Activated naive CD8-positive, alpha-beta T cell treated with anti-CD3 and anti-CD28 coated beads, Interleukin-2, amount 50 U/mL, for 24 hours (primary cell): ENCODE measurements at regions not wholly inside any gene's neighbourhood (a gene's known extent, or its start where the extent isn't known, plus 50 kb on each side); places are given as distances from the start of the nearest gene placed in this dataset.
"Not testable (repeated sequence)": the region's sequence is repeated elsewhere in the genome, so short reads cannot be mapped to it uniquely, and the experiment has no call there.

Source experiments
- ATAC-seq: fragments of 150-1000 bp; cut with Tn5 transposase; one replicate; pipeline ENCODE4 v1.10.0; 2021
- DNase-seq: peaks from one replicate; pipeline ENCODE4 v3.0.0; 2021
- H3K27ac Mint-ChIP-seq: one replicate; pipeline ENCODE4 v1.8.0; 2021; ENCODE audit warnings: mild to moderate bottlenecking, mixed read lengths
- H3K27me3 Mint-ChIP-seq: one replicate; pipeline ENCODE4 v1.8.0; 2021; ENCODE audit warnings: mixed read lengths
- H3K36me3 Mint-ChIP-seq: one replicate; pipeline ENCODE4 v1.8.0; 2021; ENCODE audit warnings: low read depth, mixed read lengths
- H3K4me1 Mint-ChIP-seq: one replicate; pipeline ENCODE4 v1.8.0; 2021; ENCODE audit warnings: mixed read lengths
- H3K4me3 Mint-ChIP-seq: one replicate; pipeline ENCODE4 v1.8.0; 2021; ENCODE audit warnings: mild to moderate bottlenecking, moderate library complexity, mixed read lengths
- H3K9me3 Mint-ChIP-seq: one replicate; pipeline ENCODE4 v1.8.0; 2021; ENCODE audit warnings: mixed read lengths

DNA sequence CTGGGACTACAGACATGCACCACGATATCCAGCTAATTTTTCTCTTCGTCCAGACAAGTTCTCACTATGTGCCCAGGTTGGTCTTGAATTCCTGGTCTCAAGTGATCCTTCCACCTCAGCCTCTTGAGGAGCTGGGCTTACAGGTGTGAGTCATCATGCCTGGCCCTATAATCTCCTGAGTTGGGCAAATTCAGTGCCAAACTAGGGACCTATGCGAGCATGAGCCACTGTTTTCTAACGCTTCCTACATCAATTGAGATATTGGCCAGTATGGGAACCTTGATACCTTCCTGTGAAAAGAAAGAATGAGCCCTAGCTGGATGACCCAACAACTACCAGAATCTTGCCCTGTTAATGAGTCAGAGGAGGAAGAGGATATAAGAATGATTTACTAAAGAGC is 585.2 kb downstream of the C12orf50 start:
- no peaks in the 10 kb centered on the region for H3K27me3 Mint-ChIP-seq
- no peak overlapping the region for H3K27ac Mint-ChIP-seq
- no peak overlapping the region for H3K4me3 Mint-ChIP-seq
- DNase-seq: no peak
- no peaks in the 10 kb centered on the region for H3K4me1 Mint-ChIP-seq
- H3K9me3 Mint-ChIP-seq: peaks cover 6% of the 10 kb centered on the region
- no peaks in the 10 kb centered on the region for H3K36me3 Mint-ChIP-seq
- no peak for ATAC-seq

DNA sequence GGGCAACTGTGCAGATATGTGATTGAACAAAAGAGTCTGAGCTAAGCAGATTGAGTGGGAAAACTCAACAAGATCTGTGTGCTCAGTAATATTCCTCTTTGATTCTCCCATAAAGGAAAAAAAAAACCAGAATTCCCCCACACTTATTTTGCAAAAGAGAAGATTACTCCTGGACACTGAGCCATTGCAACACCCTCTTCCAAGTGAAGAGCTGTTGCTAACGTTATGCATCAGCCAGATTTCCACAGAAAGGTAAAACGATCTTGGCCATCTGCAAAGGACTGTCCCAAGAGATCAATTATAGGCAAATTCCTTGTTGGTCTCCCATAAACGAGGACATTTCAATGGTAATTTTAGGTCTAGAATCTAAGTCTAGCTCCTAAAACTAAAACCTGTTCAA is 587.7 kb downstream of the C12orf50 start:
- H3K4me1 Mint-ChIP-seq: no peaks in the 10 kb centered on the region
- no peaks in the 10 kb centered on the region for H3K27me3 Mint-ChIP-seq
- H3K36me3 Mint-ChIP-seq: no peaks in the 10 kb centered on the region
- peaks cover 6% of the 10 kb centered on the region for H3K9me3 Mint-ChIP-seq
- ATAC-seq (no peak), DNase-seq (no peak)
- no peak overlapping the region for H3K4me3 Mint-ChIP-seq
- no peak overlapping the region for H3K27ac Mint-ChIP-seq

DNA sequence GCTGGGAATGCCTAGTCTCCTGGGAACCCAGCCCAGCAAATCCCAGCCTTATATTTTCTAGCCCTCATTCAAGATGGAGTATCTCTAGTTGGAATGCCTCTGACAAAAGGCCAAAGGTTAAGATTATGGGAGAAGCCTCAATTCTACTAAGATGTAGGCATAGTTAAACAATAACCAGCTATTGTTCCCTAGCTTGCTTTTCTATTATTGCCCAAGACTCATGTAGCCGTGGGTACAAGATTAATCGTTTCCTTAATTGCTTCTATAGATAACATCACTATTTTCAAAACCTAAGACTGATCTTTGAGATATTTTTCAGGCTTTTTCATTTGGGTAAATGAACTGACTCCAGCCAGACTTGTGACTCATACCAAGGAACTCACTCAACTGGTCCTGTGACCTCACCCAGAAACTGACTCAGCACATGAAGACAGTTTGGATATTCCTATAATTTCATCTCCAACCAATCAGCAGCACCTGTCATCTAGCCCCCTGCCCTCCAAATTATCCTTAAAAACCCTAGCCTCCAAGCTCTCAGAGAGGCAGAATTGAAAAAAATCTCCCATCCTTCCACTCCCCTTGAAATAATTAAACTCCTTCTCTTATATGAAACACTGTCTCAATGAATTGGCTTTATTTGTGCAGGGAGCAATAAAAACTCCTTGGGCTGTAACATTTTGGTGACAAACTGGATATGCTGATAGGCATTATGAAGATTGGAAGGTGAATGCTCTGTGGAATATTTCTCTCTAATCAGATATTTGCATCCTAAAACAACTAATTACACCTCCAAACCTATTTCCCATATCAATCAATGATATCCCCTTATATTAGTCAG is 589.0 kb downstream of the C12orf50 start:
- ATAC-seq: no peak
- no peaks in the 10 kb centered on the region for H3K27me3 Mint-ChIP-seq
- DNase-seq: no peak

DNA sequence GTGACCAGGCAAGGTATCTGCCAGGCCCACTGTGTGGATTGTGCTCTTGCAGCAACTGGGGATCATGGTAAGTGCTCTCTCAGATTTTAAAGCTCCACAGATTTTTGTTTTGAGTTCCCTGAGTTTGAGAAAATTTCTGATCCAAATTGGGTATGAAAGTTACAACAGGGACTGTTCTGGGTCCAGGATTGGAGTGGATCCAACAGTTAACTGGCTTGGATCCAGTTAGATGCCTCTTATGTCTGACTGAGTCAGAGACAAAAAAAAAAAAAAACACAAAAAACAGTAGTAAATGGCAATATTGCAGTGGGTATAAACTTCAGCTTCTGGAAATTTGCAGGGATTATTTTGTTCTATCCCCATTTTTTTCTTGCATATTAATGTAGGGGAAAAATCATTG is 598.8 kb downstream of the C12orf50 start:
- Mint-ChIP-seq H3K27me3 (no peaks in the 10 kb centered on the region), H3K4me3 (no peak overlapping the region), H3K9me3 (peaks cover 9% of the 10 kb centered on the region), H3K4me1 (no peaks in the 10 kb centered on the region), H3K36me3 (peaks cover 2% of the 10 kb centered on the region), H3K27ac (no peak overlapping the region)
- ATAC-seq (no peak), DNase-seq (no peak)

More for the DNA sequence above, 589.0 kb downstream of the C12orf50 start:
- Mint-ChIP-seq H3K36me3 (no peaks in the 10 kb centered on the region), H3K4me1 (no peaks in the 10 kb centered on the region), H3K9me3 (peaks cover 6% of the 10 kb centered on the region), H3K4me3 (no peak overlapping the region), H3K27ac (no peak overlapping the region)

DNA sequence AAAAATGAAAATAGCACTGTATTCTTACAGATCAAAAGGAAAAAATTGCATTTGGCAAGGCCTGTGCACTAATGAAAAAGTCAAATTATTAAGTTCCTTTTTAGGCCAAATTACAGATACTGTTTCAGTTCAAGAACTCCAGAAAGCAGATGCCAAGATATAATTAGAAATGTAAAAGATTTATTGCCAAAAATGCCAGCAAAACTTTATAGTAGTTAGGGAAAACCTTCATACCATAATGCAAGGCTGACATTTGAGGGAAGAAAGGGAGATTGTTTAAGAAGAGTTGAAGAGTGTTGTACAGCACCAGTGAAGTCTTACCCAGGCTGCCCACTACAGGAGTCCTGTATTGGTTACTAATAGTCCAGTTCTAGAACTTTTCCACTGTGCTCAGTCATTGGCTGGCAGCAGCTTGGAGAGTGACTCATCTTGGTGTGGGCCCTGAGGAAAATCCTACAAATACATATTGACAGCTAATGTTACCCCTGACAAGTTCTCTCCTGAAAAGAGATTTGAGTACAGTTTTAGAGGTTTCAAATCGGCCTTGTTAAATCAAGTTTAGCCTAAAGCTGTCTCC is 600.4 kb downstream of the C12orf50 start:
- Mint-ChIP-seq H3K27ac (no peak overlapping the region), H3K27me3 (no peaks in the 10 kb centered on the region)
- no peak for ATAC-seq

DNA sequence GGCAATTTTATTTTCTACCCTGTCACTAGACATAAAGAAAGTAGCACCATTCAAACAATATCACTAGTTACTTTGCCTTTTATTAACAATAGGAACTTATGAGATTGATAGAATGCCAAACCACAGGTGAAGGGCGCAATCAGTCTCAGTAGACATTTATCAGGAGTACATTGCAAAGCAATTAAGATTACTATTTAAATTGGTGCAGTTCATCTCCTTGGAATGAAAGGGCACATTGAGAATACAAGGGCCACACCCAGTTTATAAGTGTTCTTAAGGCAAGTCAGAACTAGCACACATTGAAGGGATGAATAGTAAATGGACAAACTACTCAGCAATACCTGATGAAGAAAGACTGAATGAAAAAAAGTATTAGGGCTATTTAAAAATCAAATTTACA is 601.4 kb downstream of the C12orf50 start:
- no peak overlapping the region for H3K27ac Mint-ChIP-seq
- H3K9me3 Mint-ChIP-seq: peaks cover 9% of the 10 kb centered on the region
- H3K36me3 Mint-ChIP-seq: peaks cover 2% of the 10 kb centered on the region
- H3K27me3 Mint-ChIP-seq: no peaks in the 10 kb centered on the region
- no peak for ATAC-seq
- DNase-seq: no peak
- no peaks in the 10 kb centered on the region for H3K4me1 Mint-ChIP-seq
- H3K4me3 Mint-ChIP-seq: no peak overlapping the region

More for the DNA sequence above, 600.4 kb downstream of the C12orf50 start:
- Mint-ChIP-seq H3K4me3 (no peak overlapping the region), H3K9me3 (peaks cover 9% of the 10 kb centered on the region), H3K4me1 (no peaks in the 10 kb centered on the region), H3K36me3 (peaks cover 2% of the 10 kb centered on the region)
- DNase-seq: no peak

DNA sequence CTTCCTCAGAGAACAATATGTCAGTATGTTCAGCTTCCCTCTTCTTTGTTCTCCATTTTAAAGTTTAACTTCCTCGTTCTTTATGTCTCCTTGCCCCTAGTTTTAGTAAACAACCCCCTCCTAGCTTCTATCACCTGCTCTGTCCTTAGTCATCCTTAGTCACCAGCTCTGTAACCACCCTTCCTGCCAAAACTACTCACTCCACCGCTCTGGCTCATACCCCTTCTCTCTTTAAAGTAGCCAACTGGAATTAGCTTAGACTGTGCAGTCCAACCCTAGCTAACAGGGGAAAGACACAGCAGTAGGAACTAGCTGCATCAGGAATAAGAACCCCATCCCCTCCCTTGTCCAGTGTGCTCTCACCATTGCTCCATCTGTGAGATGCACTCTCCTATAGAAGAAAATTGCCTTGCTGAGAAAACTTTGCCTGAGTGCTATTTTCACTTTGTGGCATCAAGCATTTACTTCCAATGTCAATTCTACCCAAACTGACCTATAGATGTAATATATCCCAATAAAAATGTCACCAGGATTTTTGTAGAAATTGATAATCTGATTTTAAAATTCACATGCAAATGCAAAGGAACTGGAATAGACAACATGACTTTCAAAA is 603.2 kb downstream of the C12orf50 start:
- Mint-ChIP-seq H3K27ac (no peak overlapping the region), H3K27me3 (no peaks in the 10 kb centered on the region), H3K4me3 (no peak overlapping the region), H3K4me1 (no peaks in the 10 kb centered on the region), H3K36me3 (peaks cover 2% of the 10 kb centered on the region), H3K9me3 (peaks cover 9% of the 10 kb centered on the region)
- ATAC-seq: no peak
- no peak for DNase-seq

DNA sequence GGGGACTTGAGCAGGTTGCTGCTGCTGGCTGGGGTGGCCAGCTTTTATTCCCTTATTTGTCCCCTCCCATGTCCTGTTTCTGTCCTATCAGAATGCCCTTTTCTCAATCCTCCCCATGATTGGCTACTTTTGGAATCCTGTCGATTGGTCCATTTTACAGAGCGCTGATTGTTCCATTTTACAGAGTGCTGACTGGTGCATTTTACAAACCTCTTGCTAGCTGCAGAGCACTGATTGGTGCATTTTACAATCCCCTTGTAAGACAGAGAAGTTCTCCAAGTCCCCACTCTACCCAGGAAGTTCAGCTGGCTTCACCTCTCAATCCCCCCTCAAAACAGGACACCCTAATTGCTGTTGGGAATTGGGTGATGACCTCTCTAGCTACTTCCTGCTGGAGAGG is 608.0 kb downstream of the C12orf50 start:
- DNase-seq, H3K4me3 Mint-ChIP-seq, H3K36me3 Mint-ChIP-seq, H3K4me1 Mint-ChIP-seq, H3K27ac Mint-ChIP-seq, ATAC-seq, H3K27me3 Mint-ChIP-seq: not testable (repeated sequence)
- H3K9me3 Mint-ChIP-seq: peaks cover 11% of the 10 kb centered on the region

DNA sequence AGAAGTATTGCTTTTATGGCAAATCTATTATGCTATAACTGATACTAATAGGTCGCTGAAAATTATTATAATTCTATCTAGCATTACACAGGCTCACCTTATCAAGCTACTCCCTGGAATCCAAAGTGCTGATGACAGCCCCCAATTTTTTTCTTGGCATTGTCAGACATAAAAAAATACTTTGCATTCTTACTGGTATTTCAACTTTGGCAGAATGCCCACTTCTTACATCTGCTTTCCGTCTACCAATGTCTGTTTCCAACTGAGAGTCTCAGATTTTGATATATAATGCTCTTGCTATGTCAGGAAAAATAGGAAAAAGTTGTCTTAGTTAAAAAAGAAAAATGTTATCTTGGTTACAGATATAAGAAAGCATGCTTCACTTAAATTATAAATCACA is 615.4 kb downstream of the C12orf50 start:
- H3K27me3 Mint-ChIP-seq: no peaks in the 10 kb centered on the region
- ATAC-seq: no peak
- H3K4me3 Mint-ChIP-seq: no peak overlapping the region
- H3K9me3 Mint-ChIP-seq: peaks cover 17% of the 10 kb centered on the region
- DNase-seq: no peak
- H3K36me3 Mint-ChIP-seq: no peaks in the 10 kb centered on the region
- H3K27ac Mint-ChIP-seq: no peak overlapping the region
- H3K4me1 Mint-ChIP-seq: no peaks in the 10 kb centered on the region

DNA sequence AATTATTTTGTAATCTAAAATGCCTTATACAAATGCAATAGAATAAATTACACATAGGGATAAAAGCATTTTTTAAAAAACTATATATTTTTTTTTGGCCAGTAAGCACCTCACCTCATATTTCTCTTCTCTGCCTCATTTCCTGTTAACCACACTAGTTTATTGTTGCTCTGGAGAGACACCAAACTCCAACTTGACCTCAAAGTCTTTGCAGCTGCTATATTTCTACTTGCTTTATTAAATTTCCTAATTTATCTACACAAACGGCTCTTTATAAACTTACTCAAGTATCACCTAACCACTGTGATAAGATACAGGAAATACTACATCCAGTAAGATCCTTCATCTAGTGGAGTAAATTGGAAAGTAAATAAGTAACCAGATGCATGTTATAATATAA is 622.3 kb downstream of the C12orf50 start:
- no peak overlapping the region for H3K4me3 Mint-ChIP-seq
- ATAC-seq (no peak), DNase-seq (no peak)
- H3K4me1 Mint-ChIP-seq: no peaks in the 10 kb centered on the region
- peaks cover 14% of the 10 kb centered on the region for H3K9me3 Mint-ChIP-seq
- H3K27ac Mint-ChIP-seq: no peak overlapping the region
- no peaks in the 10 kb centered on the region for H3K27me3 Mint-ChIP-seq
- H3K36me3 Mint-ChIP-seq: no peaks in the 10 kb centered on the region

DNA sequence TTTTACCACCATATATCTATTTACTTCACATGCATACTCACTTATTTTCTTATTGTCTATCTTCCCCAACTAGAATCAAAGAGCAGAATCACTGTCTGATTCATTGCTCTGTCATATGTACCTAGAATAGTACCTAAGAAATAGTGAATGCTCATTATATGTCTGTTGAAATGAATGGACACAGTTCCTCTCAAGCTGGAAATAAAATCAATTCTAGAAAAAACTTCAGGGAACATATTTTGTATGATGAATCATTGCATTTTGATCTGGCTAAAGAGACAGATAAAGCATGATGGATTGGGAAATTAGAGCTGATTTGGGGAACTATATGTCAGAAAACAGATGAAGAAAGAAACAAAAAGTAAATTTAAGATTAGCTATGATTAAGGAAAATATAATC is 623.3 kb downstream of the C12orf50 start:
- DNase-seq (no peak), ATAC-seq (no peak)
- no peaks in the 10 kb centered on the region for H3K4me1 Mint-ChIP-seq
- H3K36me3 Mint-ChIP-seq: no peaks in the 10 kb centered on the region
- H3K9me3 Mint-ChIP-seq: peaks cover 10% of the 10 kb centered on the region
- no peaks in the 10 kb centered on the region for H3K27me3 Mint-ChIP-seq
- no peak overlapping the region for H3K27ac Mint-ChIP-seq
- H3K4me3 Mint-ChIP-seq: no peak overlapping the region

DNA sequence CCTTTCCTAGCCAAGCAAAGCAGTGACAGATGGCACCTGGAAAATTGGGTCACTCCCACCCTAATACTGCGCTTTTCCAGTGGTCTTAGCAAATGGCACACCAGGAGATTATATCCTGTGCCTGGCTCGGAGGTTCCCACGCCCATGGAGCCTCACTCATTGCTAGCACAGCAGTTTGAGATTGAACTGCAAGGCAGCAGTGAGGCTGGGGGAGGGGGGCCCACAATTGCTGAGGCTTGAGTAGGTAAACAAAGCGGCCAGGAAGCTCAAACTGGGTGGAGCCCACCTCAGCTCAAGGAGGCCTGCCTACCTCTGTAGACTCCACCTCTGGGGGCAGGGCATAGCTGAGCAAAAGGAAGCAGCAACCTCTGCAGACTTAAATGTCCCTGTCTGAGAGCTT is 635.0 kb downstream of the C12orf50 start:
- not testable (repeated sequence) for DNase-seq, H3K27me3 Mint-ChIP-seq, H3K4me3 Mint-ChIP-seq, H3K4me1 Mint-ChIP-seq, H3K36me3 Mint-ChIP-seq, H3K9me3 Mint-ChIP-seq, H3K27ac Mint-ChIP-seq, ATAC-seq

DNA sequence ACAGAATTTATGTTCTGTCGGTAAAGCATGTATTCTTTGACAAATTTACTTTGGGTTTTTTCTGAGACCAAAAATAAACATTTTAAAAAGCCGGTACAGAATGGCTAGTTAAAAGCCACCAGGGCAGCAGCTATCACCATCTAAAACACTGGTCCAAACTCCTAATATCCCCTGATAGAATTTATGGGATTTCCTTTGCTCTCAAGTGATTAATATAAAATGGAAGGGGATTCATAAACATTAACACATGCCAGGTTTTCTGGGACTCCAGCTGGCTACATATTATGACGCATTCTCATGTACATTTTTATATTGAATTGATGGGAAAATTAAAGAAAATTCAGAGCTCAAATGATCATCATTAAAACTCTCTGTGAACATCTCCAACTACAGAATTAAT is 640.8 kb downstream of the C12orf50 start:
- H3K4me1 Mint-ChIP-seq: no peaks in the 10 kb centered on the region
- no peaks in the 10 kb centered on the region for H3K27me3 Mint-ChIP-seq
- no peaks in the 10 kb centered on the region for H3K36me3 Mint-ChIP-seq
- DNase-seq (no peak), ATAC-seq (no peak)
- peaks cover 3% of the 10 kb centered on the region for H3K9me3 Mint-ChIP-seq
- no peak overlapping the region for H3K4me3 Mint-ChIP-seq
- H3K27ac Mint-ChIP-seq: no peak overlapping the region

DNA sequence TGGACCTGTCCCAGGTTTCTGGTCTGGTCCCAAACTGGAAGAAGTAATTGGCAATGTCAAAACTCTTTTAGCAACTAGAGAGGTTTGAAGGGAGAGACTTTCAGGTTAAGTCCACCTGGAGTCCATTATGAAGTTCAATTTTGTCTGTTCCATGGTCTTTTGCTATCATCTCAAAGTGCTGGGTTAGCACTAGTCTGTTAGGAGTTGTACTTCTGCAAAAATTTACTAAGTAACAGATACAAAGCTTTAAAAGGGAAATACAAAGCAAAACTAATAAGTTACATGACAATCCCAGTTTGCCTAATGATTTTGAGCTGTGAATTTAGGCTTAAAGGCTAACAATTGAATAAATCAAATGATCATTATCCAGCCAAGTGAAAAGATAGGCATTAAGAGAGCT is 643.9 kb downstream of the C12orf50 start:
- H3K36me3 Mint-ChIP-seq: no peaks in the 10 kb centered on the region
- no peak overlapping the region for H3K4me3 Mint-ChIP-seq
- H3K4me1 Mint-ChIP-seq: no peaks in the 10 kb centered on the region
- peaks cover 3% of the 10 kb centered on the region for H3K9me3 Mint-ChIP-seq
- ATAC-seq: no peak
- no peaks in the 10 kb centered on the region for H3K27me3 Mint-ChIP-seq
- H3K27ac Mint-ChIP-seq: no peak overlapping the region
- DNase-seq: no peak

DNA sequence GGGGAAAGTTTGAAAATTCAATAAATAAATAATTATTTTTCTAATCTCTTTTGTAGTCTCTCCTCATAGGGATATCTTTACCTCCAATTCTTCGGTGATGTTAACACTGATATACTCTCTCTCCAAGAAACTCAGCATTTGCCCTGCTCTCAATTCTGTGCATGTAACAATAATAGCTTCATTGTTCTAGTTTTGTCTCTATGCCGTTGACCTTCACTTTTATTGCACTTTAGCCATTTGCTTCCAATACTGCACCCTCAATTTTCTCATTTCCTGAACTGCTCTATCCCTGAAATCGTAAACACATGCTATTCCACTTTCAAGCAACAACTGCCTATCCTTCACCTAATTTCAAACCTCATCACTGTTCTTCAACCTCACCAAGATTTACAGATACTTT is 645.0 kb downstream of the C12orf50 start:
- H3K9me3 Mint-ChIP-seq: peaks cover 3% of the 10 kb centered on the region

More for the DNA sequence above, 645.0 kb downstream of the C12orf50 start:
- H3K4me3 Mint-ChIP-seq: no peak overlapping the region
- ATAC-seq: no peak
- H3K27ac Mint-ChIP-seq: no peak overlapping the region
- DNase-seq: no peak
- no peaks in the 10 kb centered on the region for H3K4me1 Mint-ChIP-seq
- H3K27me3 Mint-ChIP-seq: no peaks in the 10 kb centered on the region
- no peaks in the 10 kb centered on the region for H3K36me3 Mint-ChIP-seq
